K562 (cell line): ENCODE measurements at regions not wholly inside any gene's neighbourhood (a gene's known extent, or its start where the extent isn't known, plus 50 kb on each side); places are given as distances from the start of the nearest gene placed in this dataset.

Experiments
- ARID1B ChIP-seq: fragments of 450-650 bp; IDR thresholded peaks from 2 replicates; pipeline ENCODE4 v1.6.1; 2016; ENCODE audit warnings: antibody characterized with exemption, mild to moderate bottlenecking, inconsistent platforms
- CBX3 ChIP-seq, 2 experiments: IDR thresholded peaks; 1 replicate in 1 of 2; 2 replicates in 1 of 2; pipeline ENCODE4 v1.6.1; 2012; ENCODE audit warnings: inconsistent platforms in 2 of 2, low read length in 2 of 2, borderline replicate concordance in 1 of 2, control low read depth in 1 of 2
- DIDO1 ChIP-seq: fragments of 450-650 bp; IDR thresholded peaks from 2 replicates; pipeline ENCODE4 v1.6.1; 2016; ENCODE audit warnings: low read depth, missing biosample characterization, missing genetic modification characterization
- DPF2 ChIP-seq: fragments of 450-650 bp; IDR thresholded peaks from 2 replicates; pipeline ENCODE4 v1.6.1; 2016
- EP400 ChIP-seq: fragments of 450-650 bp; IDR thresholded peaks from 2 replicates; pipeline ENCODE4 v1.6.1; 2017; ENCODE audit warnings: antibody characterized with exemption, mild to moderate bottlenecking, moderate library complexity
- ESRRA ChIP-seq: fragments of 450-650 bp; IDR thresholded peaks from 2 replicates; pipeline ENCODE4 v1.6.1; 2014; ENCODE audit warnings: low read depth, mild to moderate bottlenecking, moderate library complexity, borderline replicate concordance
- GATA2 ChIP-seq: sonication (generic); formaldehyde crosslinking; IDR thresholded peaks from 2 replicates; pipeline ENCODE4 v1.4.0; 2020; ENCODE audit warnings: mild to moderate bottlenecking, missing genetic modification reagents
- HMGN3 ChIP-seq: IDR thresholded peaks from 2 replicates; pipeline ENCODE4 v1.6.1; 2011; ENCODE audit warnings: borderline replicate concordance, low read depth, mild to moderate bottlenecking, mixed read lengths, low read length; ENCODE audit not compliant: insufficient read length; ENCODE audit errors: extremely low read depth
- HNRNPH1 ChIP-seq: fragments of 200-400 bp; formaldehyde crosslinking; optimal IDR thresholded peaks from 2 replicates; pipeline ENCODE3; 2017; ENCODE audit warnings: low read depth, mild to moderate bottlenecking, low read length, moderate library complexity
- L3MBTL2 ChIP-seq: fragments of 450-650 bp; IDR thresholded peaks from 2 replicates; pipeline ENCODE4 v1.6.1; 2016; ENCODE audit warnings: mild to moderate bottlenecking, moderate library complexity
- MECOM ChIP-seq: fragments of 250-450 bp; sonication (Bioruptor Pico); IDR thresholded peaks from 2 replicates; pipeline ENCODE4 v1.8.0; 2022; ENCODE audit warnings: inconsistent platforms
- MTA3 ChIP-seq: fragments of 450-650 bp; formaldehyde crosslinking; IDR thresholded peaks from 2 replicates; pipeline ENCODE4 v1.6.1; 2017; ENCODE audit warnings: mild to moderate bottlenecking, borderline replicate concordance
- MYC ChIP-seq, 2 experiments: fragments of 250-450 bp in 1 of 2; sonication (Bioruptor Pico) in 1 of 2; IDR thresholded peaks; 2 replicates each; pipeline versions ENCODE4 v1.5.1 to v1.6.1; 2012 to 2021; ENCODE audit warnings: low read depth in 2 of 2, borderline replicate concordance in 1 of 2, improper control_type of control experiment in 1 of 2, low read length in 1 of 2, mild to moderate bottlenecking in 1 of 2, moderate library complexity in 1 of 2
- RAD51 ChIP-seq: fragments of 450-650 bp; IDR thresholded peaks from 2 replicates; pipeline ENCODE4 v1.7.1; 2016; ENCODE audit warnings: low read depth, mild to moderate bottlenecking, borderline replicate concordance
- RB1 ChIP-seq: fragments of 450-650 bp; IDR thresholded peaks from 2 replicates; pipeline ENCODE4 v1.6.1; 2017; ENCODE audit warnings: low read depth, mild to moderate bottlenecking
- RBM15 ChIP-seq: fragments of 200-400 bp; formaldehyde crosslinking; IDR thresholded peaks from 2 replicates; pipeline ENCODE4 v1.6.1; 2018; ENCODE audit warnings: mild to moderate bottlenecking, low read length, moderate library complexity; ENCODE audit not compliant: insufficient read depth
- SAP30 ChIP-seq: fragments of 200-600 bp; sonication (generic); IDR thresholded peaks from 2 replicates; pipeline ENCODE4 v1.6.1; 2012; ENCODE audit warnings: borderline replicate concordance, low read depth, mild to moderate bottlenecking, moderate library complexity, low read length, control low read depth, inconsistent platforms; ENCODE audit not compliant: insufficient read depth, poor library complexity, severe bottlenecking
- TAL1 ChIP-seq: fragments of 450-650 bp; IDR thresholded peaks from 2 replicates; pipeline ENCODE4 v1.6.1; 2016; ENCODE audit warnings: mild to moderate bottlenecking
- TBP ChIP-seq: optimal IDR thresholded peaks from 2 replicates; pipeline ENCODE3; 2011; ENCODE audit warnings: low read depth, low read length, improper control_type of control experiment
- WHSC1 ChIP-seq: IDR thresholded peaks from one replicate; pipeline ENCODE4 v1.6.1; 2012; ENCODE audit warnings: low read length, control low read depth, inconsistent platforms
- ZNF165 ChIP-seq: fragments of 250-450 bp; sonication (Bioruptor Pico); IDR thresholded peaks from 2 replicates; pipeline ENCODE4 v1.4.0; 2020; ENCODE audit warnings: borderline replicate concordance
- ZNF584 ChIP-seq: fragments of 200-800 bp; sonication (Bioruptor generic); IDR thresholded peaks from 2 replicates; pipeline ENCODE4 v1.6.1; 2016; ENCODE audit warnings: low read depth, mild to moderate bottlenecking, missing genetic modification characterization, missing compliant biosample characterization
- TF ChIP-seq, protein P1 (sequence below): fragments of 250-450 bp; sonication (Bioruptor Pico); IDR thresholded peaks from 2 replicates; pipeline ENCODE4 v1.4.0; 2020; ENCODE audit warnings: mild to moderate bottlenecking, moderate library complexity
- TF ChIP-seq, protein P2 (sequence below): fragments of 250-450 bp; sonication (Bioruptor Pico); IDR thresholded peaks from 2 replicates; pipeline ENCODE4 v1.8.0; 2022; ENCODE audit warnings: inconsistent platforms
- TF ChIP-seq, protein P3 (sequence below), 2 experiments: fragments of 450-650 bp in 1 of 2; sonication (generic) in 1 of 2; formaldehyde crosslinking in 1 of 2; IDR thresholded peaks in 1 of 2; conservative IDR thresholded peaks in 1 of 2; 2 replicates each; pipeline versions ENCODE4 v1.6.1 to v1.8.1; 2016 to 2023; ENCODE audit warnings: mild to moderate bottlenecking in 2 of 2, moderate library complexity in 2 of 2, inconsistent platforms in 1 of 2, missing genetic modification reagents in 1 of 2

DNA sequence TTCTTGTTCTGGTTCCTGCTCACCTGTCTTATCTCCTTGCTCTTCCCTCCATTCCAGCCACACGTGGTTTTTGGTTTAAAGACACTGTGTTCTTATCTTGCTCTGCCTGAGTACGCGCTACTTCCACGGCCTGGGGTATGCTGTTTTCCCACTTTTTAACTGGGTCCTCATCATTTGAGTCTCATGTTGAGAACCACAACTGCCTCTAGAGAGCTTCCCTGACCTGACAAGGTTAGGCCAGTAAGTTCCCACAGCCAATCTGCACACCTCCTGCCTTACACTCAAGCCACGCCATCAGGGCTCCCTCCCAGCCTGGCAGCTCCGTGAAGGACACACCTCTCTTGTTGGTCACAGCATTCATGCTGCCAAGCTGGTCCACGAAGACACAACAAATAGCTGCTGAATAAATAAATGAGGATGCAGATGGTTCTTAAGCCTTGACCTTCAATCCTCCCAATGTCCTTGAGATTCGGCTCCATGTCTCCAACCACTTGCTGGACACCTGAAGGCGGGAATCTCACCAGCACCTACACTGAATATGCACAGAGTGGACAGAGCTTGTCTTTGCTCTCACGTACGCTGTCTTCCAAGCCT, 201.7 kb upstream of the KLF14 start (continued):
- peak; percentile 22 for TF ChIP-seq TBP
- TF ChIP-seq, protein P1, sequence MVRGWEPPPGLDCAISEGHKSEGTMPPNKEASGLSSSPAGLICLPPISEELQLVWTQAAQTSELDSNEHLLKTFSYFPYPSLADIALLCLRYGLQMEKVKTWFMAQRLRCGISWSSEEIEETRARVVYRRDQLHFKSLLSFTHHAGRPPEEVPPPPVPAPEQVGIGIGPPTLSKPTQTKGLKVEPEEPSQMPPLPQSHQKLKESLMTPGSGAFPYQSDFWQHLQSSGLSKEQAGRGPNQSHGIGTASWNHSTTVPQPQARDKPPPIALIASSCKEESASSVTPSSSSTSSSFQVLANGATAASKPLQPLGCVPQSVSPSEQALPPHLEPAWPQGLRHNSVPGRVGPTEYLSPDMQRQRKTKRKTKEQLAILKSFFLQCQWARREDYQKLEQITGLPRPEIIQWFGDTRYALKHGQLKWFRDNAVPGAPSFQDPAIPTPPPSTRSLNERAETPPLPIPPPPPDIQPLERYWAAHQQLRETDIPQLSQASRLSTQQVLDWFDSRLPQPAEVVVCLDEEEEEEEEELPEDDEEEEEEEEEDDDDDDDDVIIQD (CRISPR knock-in tag), result no peak
- peak; percentile 37; the same call in 1 of the 2 replicates for TF ChIP-seq RAD51
- TF ChIP-seq ZNF584 (CRISPR knock-in tag), result no peak
- peak; percentile 88 for TF ChIP-seq L3MBTL2
- no peak for TF ChIP-seq SAP30
- TF ChIP-seq, protein P2, sequence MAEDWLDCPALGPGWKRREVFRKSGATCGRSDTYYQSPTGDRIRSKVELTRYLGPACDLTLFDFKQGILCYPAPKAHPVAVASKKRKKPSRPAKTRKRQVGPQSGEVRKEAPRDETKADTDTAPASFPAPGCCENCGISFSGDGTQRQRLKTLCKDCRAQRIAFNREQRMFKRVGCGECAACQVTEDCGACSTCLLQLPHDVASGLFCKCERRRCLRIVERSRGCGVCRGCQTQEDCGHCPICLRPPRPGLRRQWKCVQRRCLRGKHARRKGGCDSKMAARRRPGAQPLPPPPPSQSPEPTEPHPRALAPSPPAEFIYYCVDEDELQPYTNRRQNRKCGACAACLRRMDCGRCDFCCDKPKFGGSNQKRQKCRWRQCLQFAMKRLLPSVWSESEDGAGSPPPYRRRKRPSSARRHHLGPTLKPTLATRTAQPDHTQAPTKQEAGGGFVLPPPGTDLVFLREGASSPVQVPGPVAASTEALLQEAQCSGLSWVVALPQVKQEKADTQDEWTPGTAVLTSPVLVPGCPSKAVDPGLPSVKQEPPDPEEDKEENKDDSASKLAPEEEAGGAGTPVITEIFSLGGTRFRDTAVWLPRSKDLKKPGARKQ (CRISPR knock-in tag), result no peak
- TF ChIP-seq DIDO1 (tag), result no peak
- TF ChIP-seq RB1, result no peak
- TF ChIP-seq RBM15, result no peak
- TF ChIP-seq MYC (IDR thresholded peaks at IDR 0.05; ENCODE audit: low read depth, low read length), result no peak; the same call in none of the 2 replicates
- TF ChIP-seq MYC (CRISPR knock-in tag; IDR thresholded peaks at IDR 0.05; ENCODE audit: borderline replicate concordance, low read depth), result no peak
- TF ChIP-seq ZNF165 (CRISPR knock-in tag), result no peak
- no peak for TF ChIP-seq WHSC1
- peak in 1 of 2 experiments; percentile 40; a peak in 1 of 3 replicates for TF ChIP-seq CBX3 (IDR thresholded peaks at IDR 0.05; ENCODE audit: borderline replicate concordance in 1 of 2, low read length in 2 of 2)
- TF ChIP-seq HMGN3, result no peak
- no peak for TF ChIP-seq EP400
- no peak for TF ChIP-seq GATA2 (CRISPR knock-in tag)
- peak; percentile 39; the same call in 1 of the 2 replicates for TF ChIP-seq MTA3
- TF ChIP-seq, protein P3, sequence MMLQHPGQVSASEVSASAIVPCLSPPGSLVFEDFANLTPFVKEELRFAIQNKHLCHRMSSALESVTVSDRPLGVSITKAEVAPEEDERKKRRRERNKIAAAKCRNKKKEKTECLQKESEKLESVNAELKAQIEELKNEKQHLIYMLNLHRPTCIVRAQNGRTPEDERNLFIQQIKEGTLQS (IDR thresholded peaks at IDR 0.05), result no peak
- TF ChIP-seq, protein P3 (CRISPR knock-in tag; conservative IDR thresholded peaks at IDR 0.05), result no peak
- 0 out of 2 replicates have a peak, but pooled peaks have one; percentile 21 for TF ChIP-seq DPF2
- peak; percentile 87 for TF ChIP-seq ESRRA
- 0 out of 2 replicates have a peak, but pooled peaks have one; percentile 30 for TF ChIP-seq TAL1
- TF ChIP-seq ARID1B, result peak; percentile 30; the same call in 1 of the 2 replicates
- TF ChIP-seq MECOM, result no peak
- no peak for TF ChIP-seq HNRNPH1
